ENCODE measurements at regions not wholly inside any gene's neighbourhood (a gene's known extent, or its start where the extent isn't known, plus 50 kb on each side); places are given as distances from the start of the nearest gene placed in this dataset.

DNA sequence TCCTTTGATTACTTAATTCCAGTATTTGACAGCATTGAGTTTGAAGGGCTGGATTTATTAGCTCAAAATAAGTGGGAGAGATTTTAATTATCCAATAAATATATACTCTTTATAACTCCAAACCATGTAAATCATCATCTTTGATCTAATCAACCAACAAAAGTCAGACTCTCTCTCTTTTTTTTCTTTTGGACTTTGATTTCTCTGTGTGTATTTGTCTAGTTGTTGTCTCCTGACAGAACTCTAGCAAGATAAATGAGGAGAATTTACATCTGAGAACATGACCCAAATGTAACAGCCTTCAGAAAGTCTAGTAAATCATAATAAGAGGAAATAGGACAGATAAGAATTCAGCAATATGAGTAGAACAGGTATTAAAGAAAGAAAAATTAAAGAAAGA is 567.1 kb downstream of the PPARGC1A start:
- in situ Hi-C loops (cut with HindIII; ENCODE audit: low pct_ligation_motif_present, low pct_unique_long_range_greater_than_20kb, low sequenced_read_pairs) = no loop called here
- DNase-seq = no peak

DNA sequence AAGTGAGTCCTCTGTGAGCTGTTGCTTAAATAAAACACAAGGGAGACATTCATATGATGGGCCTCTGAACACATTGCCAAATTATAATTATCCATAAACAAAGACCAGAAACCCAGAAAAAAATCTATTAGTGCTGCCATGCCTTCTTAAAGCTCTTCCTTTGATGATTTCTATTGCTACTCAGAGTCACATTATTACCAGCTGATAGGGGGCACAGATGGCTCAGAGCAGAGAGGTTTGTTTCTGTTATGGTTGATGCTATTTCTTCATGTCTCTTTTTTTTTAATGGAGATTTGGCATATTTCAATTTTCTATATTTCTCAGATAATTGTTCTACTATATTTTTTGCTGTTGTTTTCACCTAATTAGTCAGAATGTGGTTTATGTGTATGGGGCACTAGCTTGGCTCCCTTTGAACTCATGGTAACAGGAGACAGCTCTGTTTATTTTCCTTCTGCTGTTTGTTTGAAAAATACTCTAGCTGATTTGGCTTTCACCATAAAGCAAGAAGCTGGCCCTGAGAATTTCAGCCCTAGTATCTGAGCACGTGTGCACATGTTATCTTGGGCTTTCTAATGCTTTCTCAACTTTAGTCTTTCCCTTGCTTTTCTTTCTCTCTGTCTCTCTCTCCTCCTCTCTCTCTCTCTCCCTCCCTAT is 568.8 kb downstream of the PPARGC1A start:
- DNase-seq = no peak
- in situ Hi-C loops (cut with HindIII; ENCODE audit: low pct_ligation_motif_present, low pct_unique_long_range_greater_than_20kb, low sequenced_read_pairs) = no loop called here

DNA sequence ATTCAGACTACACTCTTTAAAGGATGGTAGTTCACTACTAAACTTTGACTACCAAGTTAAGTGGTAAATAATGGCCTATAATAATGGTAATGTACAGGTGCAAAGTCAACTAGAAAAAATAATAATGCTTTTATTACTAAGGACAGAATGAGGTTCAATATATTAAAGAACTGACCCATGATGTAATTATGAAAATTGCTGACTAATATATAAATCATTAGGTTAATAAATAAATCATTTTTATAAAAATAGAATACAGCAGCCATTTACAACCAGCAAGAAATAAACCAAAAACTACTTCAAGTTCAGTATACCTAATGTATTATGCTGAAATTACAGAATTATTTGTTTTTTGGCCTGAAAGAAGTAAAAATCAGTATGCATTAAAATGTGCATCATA is 577.2 kb downstream of the PPARGC1A start:
- in situ Hi-C loops (cut with HindIII; ENCODE audit: low pct_ligation_motif_present, low pct_unique_long_range_greater_than_20kb, low sequenced_read_pairs) = no loop called here
- no peak for DNase-seq

- no peak for DNase-seq
- in situ Hi-C loops (cut with HindIII; ENCODE audit: low pct_ligation_motif_present, low pct_unique_long_range_greater_than_20kb, low sequenced_read_pairs) = no loop called here
Measured at GRCh38 chr4:23311983-23312382, 577.9 kb downstream of the PPARGC1A start.

- peak; percentile 41 for DNase-seq
- in situ Hi-C loops (cut with HindIII; ENCODE audit: low pct_ligation_motif_present, low pct_unique_long_range_greater_than_20kb, low sequenced_read_pairs) = no loop called here
Measured at GRCh38 chr4:23305026-23305425, 584.8 kb downstream of the PPARGC1A start.

- DNase-seq = no peak
- in situ Hi-C loops (cut with HindIII; ENCODE audit: low pct_ligation_motif_present, low pct_unique_long_range_greater_than_20kb, low sequenced_read_pairs) = no loop called here
Measured at GRCh38 chr4:23298371-23298770, 591.5 kb downstream of the PPARGC1A start.

GRCh38 chr4:23297327-23297726 is 592.5 kb downstream of the PPARGC1A start:
- in situ Hi-C loops (cut with HindIII; ENCODE audit: low pct_ligation_motif_present, low pct_unique_long_range_greater_than_20kb, low sequenced_read_pairs) = no loop called here
- no peak for DNase-seq

DNA sequence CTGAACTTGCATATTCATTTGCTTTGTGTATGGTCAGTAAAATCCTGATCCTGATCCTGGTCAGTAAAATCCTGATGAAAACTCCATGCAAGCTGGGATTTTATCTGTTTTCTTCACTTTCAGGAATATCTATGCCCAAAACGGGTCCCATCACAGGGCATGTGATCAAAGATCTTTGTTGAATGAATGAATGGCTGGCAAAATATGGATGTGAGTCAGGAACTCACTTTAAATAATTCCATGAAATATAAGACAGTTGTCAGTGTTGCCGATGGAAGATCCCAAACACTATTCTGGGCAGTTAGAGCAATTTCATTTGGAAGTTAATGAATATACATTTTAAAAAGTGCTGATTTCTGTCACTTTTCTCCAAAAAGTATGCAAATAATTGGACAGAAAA is 598.4 kb downstream of the GBA3 start:
- in situ Hi-C loops (cut with HindIII; ENCODE audit: low pct_ligation_motif_present, low pct_unique_long_range_greater_than_20kb, low sequenced_read_pairs) = no loop called here
- DNase-seq = no peak

DNA sequence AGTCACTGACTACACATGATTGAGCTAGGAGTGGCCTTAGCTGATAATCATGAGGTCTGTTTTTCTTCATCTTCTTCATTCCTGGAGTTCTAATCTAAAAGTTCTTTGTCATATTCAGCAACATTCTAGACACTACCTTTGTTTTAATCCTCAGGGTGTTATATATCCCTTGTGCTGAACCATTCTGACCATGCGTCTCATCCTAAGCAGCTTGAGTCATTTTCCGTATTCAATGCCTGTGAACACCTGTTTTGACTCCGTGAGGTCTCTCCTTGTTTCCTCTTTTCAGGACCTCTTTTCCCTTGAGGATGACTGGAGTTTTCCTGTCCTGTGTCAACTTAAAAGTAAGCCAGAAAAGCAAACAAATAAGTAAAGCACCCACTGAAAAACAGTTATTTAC is 597.9 kb downstream of the GBA3 start:
- in situ Hi-C loops (cut with HindIII; ENCODE audit: low pct_ligation_motif_present, low pct_unique_long_range_greater_than_20kb, low sequenced_read_pairs) = no loop called here
- DNase-seq = no peak

GRCh38 chr4:23279377-23279986 is 586.7 kb downstream of the GBA3 start:
- DNase-seq = no peak
- in situ Hi-C loops (cut with HindIII; ENCODE audit: low pct_ligation_motif_present, low pct_unique_long_range_greater_than_20kb, low sequenced_read_pairs) = no loop called here

DNA sequence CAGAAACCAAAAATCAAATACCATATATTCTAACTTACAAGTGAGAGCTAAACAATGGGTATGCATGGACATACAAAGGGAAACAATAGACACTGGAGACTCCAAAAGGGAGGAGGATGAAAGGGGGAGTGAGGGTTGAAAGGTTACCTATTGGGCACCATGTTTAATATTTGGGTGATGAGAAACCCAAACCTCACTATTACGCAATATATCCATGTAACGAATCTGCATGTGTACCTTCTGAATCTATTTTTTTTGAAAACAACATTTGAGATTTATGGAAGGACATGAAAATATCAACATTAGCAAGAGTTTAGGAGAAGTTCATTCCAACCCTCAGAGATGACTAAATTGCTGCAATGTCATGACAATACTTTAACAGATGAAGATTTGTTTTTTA is 586.1 kb downstream of the GBA3 start:
- no peak for DNase-seq
- in situ Hi-C loops (cut with HindIII; ENCODE audit: low pct_ligation_motif_present, low pct_unique_long_range_greater_than_20kb, low sequenced_read_pairs) = no loop called here

- no peak for DNase-seq
- in situ Hi-C loops (cut with HindIII; ENCODE audit: low pct_ligation_motif_present, low pct_unique_long_range_greater_than_20kb, low sequenced_read_pairs) = no loop called here
Measured at GRCh38 chr4:23276076-23276475, 583.3 kb downstream of the GBA3 start.

DNA sequence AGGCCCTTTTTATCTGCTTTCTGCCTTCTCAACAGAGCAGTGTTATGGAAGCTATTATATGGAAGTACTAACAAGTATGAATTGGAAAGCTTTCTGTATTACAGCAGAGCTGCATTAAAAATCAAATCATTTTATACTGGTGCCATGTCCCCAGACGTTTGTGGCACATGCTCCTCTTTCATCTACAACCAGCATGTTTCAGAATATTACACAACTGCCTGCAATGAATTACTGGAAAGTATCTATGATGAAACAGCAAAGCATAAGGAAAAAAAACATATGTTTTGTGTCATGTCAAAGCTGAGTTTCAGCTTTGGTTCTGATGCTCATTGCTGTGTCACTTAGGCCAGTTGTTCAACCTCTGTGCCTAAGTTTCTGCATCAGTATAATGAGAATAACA is 576.8 kb downstream of the GBA3 start:
- in situ Hi-C loops (cut with HindIII; ENCODE audit: low pct_ligation_motif_present, low pct_unique_long_range_greater_than_20kb, low sequenced_read_pairs) = no loop called here
- no peak for DNase-seq

DNA sequence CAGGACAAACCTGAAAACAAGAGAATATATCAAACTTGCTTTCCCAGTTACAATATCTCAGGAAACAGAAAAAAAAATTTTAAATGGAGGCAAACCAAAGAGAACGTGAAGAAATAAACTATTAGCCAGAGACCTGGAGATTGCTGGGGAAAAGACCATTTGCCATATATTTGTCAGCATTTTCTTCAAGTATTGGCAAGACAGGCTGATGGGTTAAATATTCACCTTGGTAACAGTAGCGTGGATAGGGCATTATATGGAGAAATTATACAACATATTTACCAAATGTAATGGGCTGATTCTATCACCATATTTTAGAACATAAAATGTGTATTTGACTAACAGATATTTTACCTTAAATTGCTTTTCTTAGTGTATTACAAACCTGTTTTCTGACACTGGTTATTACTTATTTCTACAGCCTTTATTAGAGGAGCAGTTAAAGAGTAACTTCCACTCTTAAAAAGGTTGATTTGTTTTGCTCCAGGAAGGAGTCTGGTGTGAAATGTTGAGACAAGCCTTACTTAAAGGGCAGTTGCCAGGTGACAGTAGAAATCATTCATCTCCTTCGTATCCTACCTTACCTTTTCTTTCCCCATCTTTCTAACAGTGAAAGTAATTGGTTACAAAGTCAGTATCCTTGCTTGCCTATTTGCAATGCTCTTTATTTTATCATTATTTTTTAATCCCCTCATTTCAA is 575.5 kb downstream of the GBA3 start:
- in situ Hi-C loops (cut with HindIII; ENCODE audit: low pct_ligation_motif_present, low pct_unique_long_range_greater_than_20kb, low sequenced_read_pairs) = no loop called here

DNA sequence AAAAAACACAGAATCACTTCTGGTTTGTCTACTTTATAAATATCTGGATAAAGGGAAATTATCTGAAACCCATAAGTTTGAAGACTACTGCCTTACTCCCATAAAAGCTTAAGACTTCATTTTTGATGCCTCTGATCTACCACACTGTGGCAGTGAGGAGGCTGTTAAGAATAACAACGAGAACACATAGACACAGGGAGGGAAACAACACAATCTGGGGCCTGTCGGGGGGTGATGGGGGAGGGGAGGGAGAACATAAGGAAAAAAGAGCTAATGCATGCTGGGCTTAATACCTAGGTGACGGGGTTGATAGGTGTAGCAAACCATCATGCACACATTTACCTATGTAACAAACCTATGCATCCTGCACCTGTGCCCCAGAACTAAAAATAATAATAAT is 573.7 kb downstream of the GBA3 start:
- in situ Hi-C loops (cut with HindIII; ENCODE audit: low pct_ligation_motif_present, low pct_unique_long_range_greater_than_20kb, low sequenced_read_pairs) = no loop called here
- no peak for DNase-seq

More for the DNA sequence above, 575.5 kb downstream of the GBA3 start:
- DNase-seq = no peak

DNA sequence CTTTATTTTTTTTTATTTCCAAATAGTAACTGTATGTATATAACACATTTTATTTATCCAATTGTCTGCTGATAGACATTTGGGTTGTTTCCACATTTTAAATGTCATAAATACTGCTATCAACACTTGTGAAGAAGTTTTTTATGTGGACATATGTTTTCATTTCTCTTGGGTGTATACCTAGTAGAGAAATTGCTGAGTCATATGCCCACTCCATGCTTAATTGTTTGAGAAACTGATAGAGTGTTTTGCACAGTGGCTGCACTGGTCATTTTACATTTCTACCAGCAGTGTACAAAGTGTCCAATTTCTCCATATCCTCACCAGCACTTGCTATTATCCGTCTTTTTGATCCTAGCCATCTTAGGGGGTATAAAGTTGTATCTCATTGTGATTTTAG is 567.8 kb downstream of the GBA3 start:
- no peak for DNase-seq
- in situ Hi-C loops (cut with HindIII; ENCODE audit: low pct_ligation_motif_present, low pct_unique_long_range_greater_than_20kb, low sequenced_read_pairs) = no loop called here

- in situ Hi-C loops (cut with HindIII; ENCODE audit: low pct_ligation_motif_present, low pct_unique_long_range_greater_than_20kb, low sequenced_read_pairs) = no loop called here
- DNase-seq = no peak
Measured at GRCh38 chr4:23245203-23245832, 552.6 kb downstream of the GBA3 start.

DNA sequence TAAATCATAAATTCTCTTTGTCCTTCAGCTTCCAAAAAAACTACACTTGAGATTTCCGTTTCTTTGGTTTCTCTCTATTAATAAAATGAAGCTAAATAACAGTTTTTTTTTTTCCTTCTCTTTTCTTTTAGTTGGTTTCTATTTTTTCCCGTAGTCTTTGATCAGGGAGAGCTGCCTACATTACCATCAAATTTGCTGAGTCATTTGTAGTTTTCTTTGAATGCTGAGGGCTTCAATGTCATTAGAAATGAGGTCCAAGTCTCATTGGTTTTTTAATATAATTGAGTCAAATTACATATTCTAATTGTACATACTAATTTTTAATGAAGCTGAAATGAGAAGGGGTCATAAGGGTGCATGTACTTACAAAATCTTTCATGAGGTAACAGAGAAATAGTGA is 550.2 kb downstream of the GBA3 start:
- in situ Hi-C loops (cut with HindIII; ENCODE audit: low pct_ligation_motif_present, low pct_unique_long_range_greater_than_20kb, low sequenced_read_pairs) = no loop called here
- DNase-seq = no peak

DNA sequence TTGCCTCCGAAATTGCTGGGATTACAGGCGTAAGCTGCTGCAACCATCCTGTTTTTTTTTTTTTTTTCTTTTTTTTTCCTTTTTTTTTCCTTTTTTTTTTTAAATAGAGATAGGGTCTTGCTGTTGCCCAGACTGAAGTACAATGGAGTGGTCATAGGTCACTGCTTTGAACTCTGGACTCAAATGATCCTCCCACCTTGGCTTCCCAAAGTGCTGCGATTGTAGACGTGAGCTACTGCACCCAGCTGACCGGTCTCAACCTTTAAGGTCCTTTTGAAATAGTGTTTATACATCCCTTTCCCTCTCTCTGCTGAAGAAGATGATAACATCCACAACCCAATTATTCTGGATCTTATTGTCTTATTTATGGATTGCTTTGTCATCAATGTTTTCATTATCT is 548.7 kb downstream of the GBA3 start:
- in situ Hi-C loops (cut with HindIII; ENCODE audit: low pct_ligation_motif_present, low pct_unique_long_range_greater_than_20kb, low sequenced_read_pairs) = no loop called here
- DNase-seq = no peak

DNA sequence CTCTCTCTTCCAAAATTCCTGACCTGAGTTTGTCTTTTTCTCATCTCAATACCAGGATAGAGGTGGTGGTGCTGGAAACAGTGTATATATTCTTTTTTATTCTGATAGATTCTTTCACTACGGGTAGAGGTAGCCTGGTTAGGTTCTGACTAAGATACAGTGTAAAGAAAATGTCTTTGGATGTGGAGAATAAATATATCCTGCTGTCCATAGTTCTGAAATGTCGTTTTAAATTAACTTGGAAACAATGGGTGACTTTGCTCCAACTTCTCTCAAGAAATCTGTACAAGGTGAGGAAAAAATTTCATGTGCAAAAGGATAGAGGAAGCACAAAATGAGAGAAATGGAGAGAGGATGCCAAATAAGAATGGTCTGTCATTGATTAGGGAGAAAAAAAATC is 546.1 kb downstream of the GBA3 start:
- in situ Hi-C loops (cut with HindIII; ENCODE audit: low pct_ligation_motif_present, low pct_unique_long_range_greater_than_20kb, low sequenced_read_pairs) = no loop called here
- DNase-seq = no peak
